ENCODE measurements at regions not wholly inside any gene's neighbourhood (a gene's known extent, or its start where the extent isn't known, plus 50 kb on each side); places are given as distances from the start of the nearest gene placed in this dataset.
"Not testable (repeated sequence)": the region's sequence is repeated elsewhere in the genome, so short reads cannot be mapped to it uniquely, and the experiment has no call there.

- H3K27me3 ChIP-seq = no peaks in the 10 kb centered on the region
- no peak overlapping the region for H3K4me3 ChIP-seq
- DNase-seq = no peak
- H3K9me3 ChIP-seq = no peaks in the 10 kb centered on the region
- H3K36me3 ChIP-seq = no peaks in the 10 kb centered on the region
Measured at GRCh38 chr6:28615616-28615954, 89.9 kb downstream of the GPX5 start.

DNA sequence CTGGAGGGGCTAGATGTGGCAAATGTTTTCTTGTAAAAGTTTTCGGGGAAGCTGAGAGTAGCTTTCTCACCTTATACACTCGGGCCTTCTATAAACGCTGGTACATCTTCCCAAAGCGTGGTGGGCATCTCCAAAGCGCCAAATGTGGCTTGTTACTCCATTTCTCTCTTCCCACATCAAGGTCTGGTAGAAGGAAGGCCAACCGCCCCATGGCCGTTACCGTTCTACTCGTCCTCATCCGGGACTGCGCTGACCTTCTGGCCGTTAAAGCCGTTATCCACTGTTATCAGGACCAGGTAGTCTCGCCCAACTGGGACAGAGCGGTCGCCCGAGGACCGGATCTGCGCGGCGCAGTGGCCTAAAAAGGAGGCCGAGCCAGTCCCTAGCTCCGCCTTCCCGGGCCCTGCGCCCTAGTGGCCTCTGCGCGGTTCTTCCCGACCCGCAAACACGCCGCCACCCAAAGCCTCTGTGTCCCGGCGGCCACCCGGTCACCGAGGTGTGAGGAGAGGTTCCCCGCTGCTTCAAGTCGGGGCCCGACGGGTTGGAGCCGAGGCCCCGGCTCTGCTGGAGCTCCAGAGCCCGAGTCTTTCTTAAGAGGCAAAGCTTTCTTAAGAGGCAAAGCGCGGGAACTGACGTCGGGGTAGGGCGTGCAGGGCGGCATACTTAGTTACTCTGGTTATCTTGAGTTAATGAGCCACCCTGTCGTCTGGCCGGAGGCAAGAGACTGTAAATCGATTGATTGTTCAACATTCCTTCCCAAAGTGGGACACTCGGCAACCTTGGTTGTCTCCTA is 90.5 kb downstream of the GPX5 start:
- Histone ChIP-seq H3K36me3 (no peaks in the 10 kb centered on the region), H3K27me3 (no peaks in the 10 kb centered on the region), H3K4me3 (no peak overlapping the region), H3K9me3 (no peaks in the 10 kb centered on the region)
- no peak for DNase-seq

- Histone ChIP-seq H3K27me3 (no peaks in the 10 kb centered on the region), H3K36me3 (no peaks in the 10 kb centered on the region), H3K9me3 (no peaks in the 10 kb centered on the region), H3K4me3 (no peak overlapping the region)
- DNase-seq = no peak
Measured at GRCh38 chr6:28618898-28619555, 93.3 kb downstream of the GPX5 start.

DNA sequence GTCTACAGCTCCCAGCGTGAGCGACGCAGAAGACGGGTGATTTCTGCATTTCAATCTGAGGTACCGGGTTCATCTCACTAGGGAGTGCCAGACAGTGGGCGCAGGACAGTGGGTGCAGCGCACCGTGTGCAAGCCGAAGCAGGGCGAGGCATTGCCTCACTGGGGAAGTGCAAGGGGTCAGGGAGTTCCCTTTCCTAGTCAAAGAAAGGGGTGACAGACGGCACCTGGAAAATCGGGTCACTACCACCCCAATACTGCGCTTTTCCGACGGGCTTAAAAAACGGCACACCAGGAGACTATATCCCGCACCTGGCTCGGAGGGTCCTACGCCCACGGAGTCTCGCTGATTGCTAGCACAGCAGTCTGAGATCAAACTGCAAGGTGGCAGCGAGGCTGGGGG is 95.6 kb downstream of the GPX5 start:
- not testable (repeated sequence) for H3K9me3 ChIP-seq, DNase-seq, H3K36me3 ChIP-seq, H3K27me3 ChIP-seq
- peak overlapping the region; percentile 36 for H3K4me3 ChIP-seq

DNA sequence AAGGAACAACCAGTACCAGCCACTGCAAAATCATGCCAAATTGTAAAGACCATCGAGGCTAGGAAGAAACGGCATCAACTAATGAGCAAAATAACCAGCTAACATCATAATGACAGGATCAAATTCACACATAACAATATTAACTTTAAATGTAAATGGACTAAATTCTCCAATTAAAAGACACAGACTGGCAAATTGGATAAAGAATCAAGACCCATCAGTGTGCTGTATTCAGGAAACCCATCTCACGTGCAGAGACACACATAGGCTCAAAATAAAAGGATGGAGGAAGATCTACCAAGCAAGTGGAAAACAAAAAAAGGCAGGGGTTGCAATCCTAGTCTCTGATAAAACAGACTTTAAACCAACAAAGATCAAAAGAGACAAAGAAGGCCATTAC is 97.6 kb downstream of the GPX5 start:
- DNase-seq, H3K27me3 ChIP-seq, H3K9me3 ChIP-seq, H3K4me3 ChIP-seq, H3K36me3 ChIP-seq: not testable (repeated sequence)

GRCh38 chr6:28626386-28626785 is 100.7 kb downstream of the GPX5 start:
- not testable (repeated sequence) for H3K9me3 ChIP-seq, H3K4me3 ChIP-seq, DNase-seq

GRCh38 chr6:28632326-28632851 is 106.7 kb downstream of the GPX5 start:
- Histone ChIP-seq H3K36me3 (no peaks in the 10 kb centered on the region), H3K9me3 (no peaks in the 10 kb centered on the region), H3K27me3 (no peaks in the 10 kb centered on the region), H3K4me3 (no peak overlapping the region)
- DNase-seq = no peak

More at GRCh38 chr6:28626386-28626785, 100.7 kb downstream of the GPX5 start:
- not testable (repeated sequence) for H3K27me3 ChIP-seq, H3K36me3 ChIP-seq

GRCh38 chr6:28633445-28634215 is 107.9 kb downstream of the GPX5 start:
- no peak for DNase-seq
- no peak overlapping the region for H3K4me3 ChIP-seq
- H3K9me3 ChIP-seq = no peaks in the 10 kb centered on the region
- H3K36me3 ChIP-seq = no peaks in the 10 kb centered on the region
- H3K27me3 ChIP-seq = no peaks in the 10 kb centered on the region

GRCh38 chr6:28634411-28634760 is 108.7 kb downstream of the GPX5 start:
- DNase-seq = no peak
- no peaks in the 10 kb centered on the region for H3K9me3 ChIP-seq
- no peak overlapping the region for H3K4me3 ChIP-seq
- H3K36me3 ChIP-seq = no peaks in the 10 kb centered on the region
- no peaks in the 10 kb centered on the region for H3K27me3 ChIP-seq

- Histone ChIP-seq H3K4me3 (peak overlapping the region; percentile 42), H3K9me3 (no peaks in the 10 kb centered on the region), H3K27me3 (no peaks in the 10 kb centered on the region), H3K36me3 (no peaks in the 10 kb centered on the region)
- DNase-seq = no peak
Measured at GRCh38 chr6:28634761-28635546, 109.3 kb downstream of the GPX5 start.

DNA sequence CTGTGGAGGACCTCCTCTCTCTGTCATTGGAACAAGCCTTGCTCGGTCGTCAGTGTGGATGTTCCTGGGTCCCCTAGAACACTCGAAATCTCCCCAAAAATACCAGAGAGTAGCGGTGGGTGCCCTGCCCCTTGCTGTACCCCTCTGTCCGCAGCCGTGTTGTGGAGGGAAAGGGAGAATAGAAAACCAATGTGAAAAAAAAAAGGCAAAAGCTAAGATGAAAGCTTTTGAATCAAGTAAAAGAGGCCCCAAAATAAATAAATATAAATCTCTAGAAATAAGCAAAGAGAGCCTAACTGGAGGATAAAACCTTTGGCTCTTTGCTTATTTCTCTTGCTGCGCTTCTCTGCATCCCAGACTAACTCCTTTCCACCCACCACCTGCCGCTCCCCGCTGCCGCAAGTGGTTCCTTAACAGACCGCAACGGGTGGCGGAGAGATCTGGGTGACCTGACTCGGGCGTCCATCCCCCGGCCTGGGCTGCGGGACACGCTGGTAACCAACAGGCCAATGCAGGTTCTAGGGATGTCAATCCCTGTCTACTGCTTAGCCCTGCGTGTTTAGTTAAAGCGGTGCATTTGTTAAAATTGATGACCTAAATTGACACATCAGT is 110.0 kb downstream of the GPX5 start:
- DNase-seq = no peak
- H3K4me3 ChIP-seq = peak overlapping the region; percentile 42

GRCh38 chr6:28638787-28639430 is 113.2 kb downstream of the GPX5 start:
- Histone ChIP-seq H3K27me3 (no peaks in the 10 kb centered on the region), H3K4me3 (0 out of 2 replicates have a peak overlapping the region, but pooled peaks have one; percentile 3), H3K36me3 (no peaks in the 10 kb centered on the region), H3K9me3 (no peaks in the 10 kb centered on the region)
- DNase-seq = no peak

More for the DNA sequence above, 110.0 kb downstream of the GPX5 start:
- Histone ChIP-seq H3K36me3 (no peaks in the 10 kb centered on the region), H3K27me3 (no peaks in the 10 kb centered on the region), H3K9me3 (no peaks in the 10 kb centered on the region)

DNA sequence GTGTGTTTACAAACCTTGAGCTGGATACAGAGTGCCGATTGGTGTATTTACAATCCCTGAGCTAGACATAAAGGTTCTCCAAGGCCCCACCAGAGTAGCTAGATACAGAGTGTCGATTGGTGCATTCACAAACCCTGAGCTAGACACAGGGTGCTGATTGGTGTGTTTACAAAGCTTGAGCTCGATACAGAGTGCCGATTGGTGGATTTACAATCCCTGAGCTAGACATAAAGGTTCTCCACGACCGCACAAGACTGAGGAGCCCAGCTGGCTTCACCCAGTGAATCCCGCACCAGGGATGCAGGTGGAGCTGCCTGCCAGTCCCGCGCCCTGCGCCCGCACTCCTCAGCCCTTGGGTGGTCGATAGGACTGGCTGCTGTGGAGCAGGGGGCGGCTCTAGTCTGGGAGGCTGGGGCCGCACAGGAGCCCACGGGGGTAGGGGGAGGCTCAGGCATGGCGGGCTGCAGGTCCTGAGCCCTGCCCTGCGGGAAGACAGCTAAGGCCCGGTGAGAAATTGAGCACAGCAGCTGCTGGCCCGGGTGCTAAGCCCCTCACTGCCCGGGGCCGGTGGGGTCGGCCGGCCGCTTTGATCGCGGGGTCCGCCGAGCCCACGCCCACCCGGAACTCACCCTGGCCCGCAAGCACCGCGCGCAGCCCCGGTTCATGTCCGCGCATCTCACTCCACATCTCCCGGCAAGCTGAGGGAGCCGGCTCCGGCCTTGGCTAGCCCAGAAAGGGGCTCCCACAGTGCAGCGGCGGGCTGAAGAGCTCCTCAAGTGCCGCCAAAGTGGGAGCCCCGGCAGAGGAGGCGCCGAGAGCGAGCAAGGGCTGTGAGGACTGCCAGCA is 114.0 kb downstream of the GPX5 start:
- not testable (repeated sequence) for DNase-seq, H3K9me3 ChIP-seq, H3K36me3 ChIP-seq, H3K4me3 ChIP-seq, H3K27me3 ChIP-seq

DNA sequence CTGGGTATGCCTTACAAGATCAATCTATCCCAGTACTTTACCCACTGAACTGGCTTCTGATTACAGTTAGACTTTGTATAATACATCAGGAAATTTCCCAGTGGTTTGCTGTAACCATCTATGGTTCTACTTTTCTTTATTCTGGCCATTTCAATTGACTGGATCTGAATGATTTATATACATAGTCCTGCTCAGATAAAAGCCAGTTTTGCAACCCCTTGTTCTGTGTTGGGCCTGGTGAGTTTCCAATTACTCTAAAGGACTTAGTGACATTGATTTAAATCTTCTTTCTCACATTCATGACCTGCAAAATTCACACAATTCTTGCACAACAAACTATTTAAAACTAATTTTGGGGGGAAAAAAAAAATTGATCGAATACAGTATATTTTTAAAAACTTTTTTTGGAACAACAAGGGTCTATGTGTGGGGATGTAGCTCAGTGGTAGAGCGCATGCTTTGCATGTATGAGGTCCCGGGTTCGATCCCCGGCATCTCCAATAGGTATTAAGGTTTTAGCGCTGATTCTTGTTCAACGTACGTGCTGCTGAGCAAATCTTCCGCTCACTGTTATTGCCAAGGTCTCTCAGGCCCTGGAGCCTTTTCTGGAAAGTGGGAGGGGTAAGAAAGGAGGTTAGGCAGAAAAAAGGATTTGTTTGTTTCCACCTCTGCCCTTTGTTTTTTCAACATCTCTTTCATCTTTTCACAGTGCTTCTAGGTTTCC is 117.5 kb downstream of the GPX5 start:
- Histone ChIP-seq H3K36me3 (no peaks in the 10 kb centered on the region), H3K27me3 (no peaks in the 10 kb centered on the region), H3K4me3 (peak overlapping the region; percentile 34), H3K9me3 (no peaks in the 10 kb centered on the region)
- peak; percentile 69 for DNase-seq

- Histone ChIP-seq H3K36me3 (no peaks in the 10 kb centered on the region), H3K27me3 (no peaks in the 10 kb centered on the region), H3K4me3 (no peak overlapping the region), H3K9me3 (no peaks in the 10 kb centered on the region)
- no peak for DNase-seq
Measured at GRCh38 chr6:28646650-28647049, 121.0 kb downstream of the GPX5 start.

Data from MG63 (cell line).